Spleen (tissue), 7 donors: ENCODE measurements at regions not wholly inside any gene's neighbourhood (a gene's known extent, or its start where the extent isn't known, plus 50 kb on each side); places are given as distances from the start of the nearest gene placed in this dataset.

Source experiments
- CTCF ChIP-seq, 11 experiments: fragments of 200-600 bp in 7 of 11; fragments of 450-650 bp in 4 of 11; sonication (generic) in 4 of 11; IDR thresholded peaks in 8 of 11; conservative IDR thresholded peaks in 3 of 11; 1 replicate in 7 of 11; 2 replicates in 4 of 11; pipeline versions ENCODE4 v1.4.0 to v1.8.0; 2016 to 2021; ENCODE audit warnings: antibody characterized with exemption in 11 of 11, inconsistent platforms in 4 of 11, mild to moderate bottlenecking in 1 of 11
- POLR2AphosphoS5 ChIP-seq, 3 donors: sonication (generic); formaldehyde crosslinking; IDR thresholded peaks; one replicate each; pipeline ENCODE4 v1.5.1; 2017; ENCODE audit warnings: antibody characterized with exemption in 3 of 3
- donor health status: DM: no; HTN: no; CAD: no; lungs with moderate emphysema.
- donor health status: DM: no; HTN: no; CAD: no.
- donor health status: DM: no; HTN: no; CAD: no.

- no peak for TF ChIP-seq CTCF (IDR thresholded peaks at IDR 0.05 in 8 of 11, conservative IDR thresholded peaks at IDR 0.05 in 3 of 11)
- TF ChIP-seq POLR2AphosphoS5 (IDR thresholded peaks at IDR 0.05) = no peak
Measured at GRCh38 chr11:30707110-30707509, 121.0 kb upstream of the MPPED2 start.
